Right ventricle myocardium inferior (tissue), 1 donor: ENCODE measurements at regions not wholly inside any gene's neighbourhood (a gene's known extent, or its start where the extent isn't known, plus 50 kb on each side); places are given as distances from the start of the nearest gene placed in this dataset.
A peak's percentile ranks its signal among the peaks of the same experiment; 100 is the strongest.
"Not testable (repeated sequence)": the region's sequence is repeated elsewhere in the genome, so short reads cannot be mapped to it uniquely, and the experiment has no call there.

Source experiments
- ATAC-seq: fragments of 200-7000 bp; cut with Tn5 transposase; one replicate; pipeline ENCODE4 v1.9.1; 2020; ENCODE audit warnings: mild to moderate bottlenecking, moderate library complexity
- DNase-seq: peaks from one replicate; pipeline ENCODE4 v3.0.0; 2021; ENCODE audit errors: missing footprints
- intact Hi-C: fragments of 100-400 bp; cut with DNase I; formaldehyde crosslinking; loops from one replicate; pipeline ENCODE4 v1.11.0; 2022
- donor health status: DM: no; HTN: yes; CAD: no; lungs with severe emphysema.

DNA sequence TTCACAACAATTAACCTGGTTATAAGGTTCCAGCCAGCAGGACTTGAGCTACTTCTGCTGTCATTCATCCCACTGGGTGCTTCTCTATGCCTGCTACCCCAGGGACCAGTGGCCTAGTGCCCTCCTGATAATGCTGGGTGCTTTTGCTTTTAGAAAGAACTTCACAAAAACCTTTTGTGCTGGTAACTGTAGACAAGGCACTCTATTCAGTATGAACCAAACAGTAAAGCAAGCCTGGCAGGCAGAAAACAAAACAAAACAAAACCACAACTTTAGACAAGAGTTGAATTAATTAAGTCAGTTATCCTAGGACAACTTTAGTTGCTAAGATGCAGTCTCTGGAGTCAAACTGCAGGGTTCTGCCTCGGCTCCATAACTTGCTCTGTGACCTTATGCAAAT is 61.9 kb upstream of the ADGRL2 start:
- ATAC-seq (no peak), DNase-seq (no peak)
- intact Hi-C loops = no loop called here

DNA sequence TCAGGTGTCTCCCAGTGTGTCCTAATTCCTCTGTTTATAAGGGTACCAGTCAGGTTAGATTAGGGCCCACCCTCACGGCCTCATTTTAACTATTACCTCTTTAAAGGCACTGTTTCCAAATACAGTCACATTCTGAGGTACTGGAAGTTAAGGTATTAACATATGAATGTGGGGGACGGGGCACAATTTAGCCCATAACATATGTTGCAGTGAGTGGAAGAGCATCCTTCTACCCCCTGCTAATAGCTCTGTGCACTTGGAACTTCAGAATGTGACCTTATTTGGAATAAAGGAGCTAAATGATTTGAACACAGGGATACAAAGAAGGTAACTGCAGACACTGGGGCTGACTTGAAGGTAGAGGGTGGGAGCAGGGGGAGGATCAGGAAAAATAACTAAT is 67.3 kb upstream of the ADGRL2 start:
- intact Hi-C loops = no loop called here
- DNase-seq (no peak), ATAC-seq (no peak)

DNA sequence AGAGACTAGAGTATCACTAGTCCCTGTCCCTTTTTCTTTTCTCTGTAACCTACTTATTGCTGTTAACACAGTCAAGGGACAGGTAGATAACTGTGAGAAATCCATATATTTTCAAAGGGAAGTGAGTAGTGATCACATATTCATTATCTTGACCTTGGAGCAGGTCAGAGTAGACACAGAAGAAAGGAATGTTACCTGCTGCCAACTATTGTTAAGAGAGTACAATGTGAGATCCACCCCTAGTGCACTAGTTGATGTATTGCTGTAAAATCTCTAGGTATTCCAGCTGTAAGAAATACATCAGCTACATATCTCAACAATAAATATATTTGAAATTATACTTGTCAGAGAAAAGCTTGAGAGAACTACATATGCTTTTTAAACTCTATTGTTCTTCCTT is 68.7 kb upstream of the ADGRL2 start:
- intact Hi-C loops = no loop called here
- ATAC-seq = no peak
- DNase-seq = no peak

DNA sequence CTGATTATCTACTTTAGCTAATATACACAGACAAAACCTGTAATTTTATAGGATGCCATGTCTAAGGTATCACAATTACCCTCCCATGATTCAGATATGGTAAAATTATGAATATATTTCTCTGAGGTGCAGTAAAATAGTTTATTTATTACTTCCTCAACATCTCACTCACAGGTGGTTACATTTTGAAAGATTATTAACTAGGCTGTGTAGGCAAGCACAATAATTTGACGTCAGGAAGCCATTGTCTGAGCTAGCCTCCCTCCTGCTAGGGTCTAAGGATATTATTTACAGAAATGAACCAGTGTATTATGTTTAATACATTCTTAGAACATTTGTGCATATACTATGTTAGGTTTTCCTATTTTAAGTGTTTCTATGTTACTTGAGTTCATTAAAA is 69.9 kb upstream of the ADGRL2 start:
- no peak for ATAC-seq
- intact Hi-C loops = no loop called here
- no peak for DNase-seq

DNA sequence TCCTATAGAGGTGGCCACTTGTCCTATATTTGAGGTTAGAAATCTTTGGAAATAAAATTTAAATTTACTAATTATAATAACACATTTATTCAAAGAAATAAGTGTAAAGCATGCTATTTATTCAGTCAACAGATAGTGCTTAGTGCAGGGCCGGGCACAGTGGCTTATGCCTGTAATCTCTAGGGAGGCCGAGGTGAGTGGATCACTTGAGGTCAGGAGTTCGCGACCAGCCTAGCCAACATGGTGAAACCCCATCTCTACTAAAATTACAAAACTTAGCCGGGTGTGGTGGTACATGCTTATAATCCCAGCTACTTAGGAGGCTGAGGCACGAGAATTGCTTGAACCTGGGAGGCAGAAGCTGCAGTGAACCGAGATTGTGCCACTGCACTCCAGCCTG is 70.4 kb upstream of the ADGRL2 start:
- ATAC-seq, DNase-seq, intact Hi-C loops: not testable (repeated sequence)

DNA sequence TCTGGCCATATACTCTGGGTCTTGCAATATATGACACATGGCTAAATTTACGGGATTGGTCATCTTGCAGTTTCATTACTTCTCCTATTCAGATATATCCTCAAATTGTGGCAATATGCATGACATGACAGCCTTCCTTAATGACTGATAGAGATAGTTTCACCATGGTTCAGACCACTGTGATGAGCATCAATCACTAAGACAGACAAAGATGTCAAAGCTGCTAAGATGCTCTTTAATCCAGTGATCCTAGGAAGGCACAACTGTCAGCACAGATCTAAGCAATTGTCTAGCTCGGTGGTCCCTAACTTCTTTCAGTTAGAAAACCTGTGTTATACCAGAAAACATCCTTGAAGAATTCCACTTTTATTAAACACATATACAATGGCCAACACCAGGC is 70.9 kb upstream of the ADGRL2 start:
- intact Hi-C loops = no loop called here
- ATAC-seq (no peak), DNase-seq (no peak)

DNA sequence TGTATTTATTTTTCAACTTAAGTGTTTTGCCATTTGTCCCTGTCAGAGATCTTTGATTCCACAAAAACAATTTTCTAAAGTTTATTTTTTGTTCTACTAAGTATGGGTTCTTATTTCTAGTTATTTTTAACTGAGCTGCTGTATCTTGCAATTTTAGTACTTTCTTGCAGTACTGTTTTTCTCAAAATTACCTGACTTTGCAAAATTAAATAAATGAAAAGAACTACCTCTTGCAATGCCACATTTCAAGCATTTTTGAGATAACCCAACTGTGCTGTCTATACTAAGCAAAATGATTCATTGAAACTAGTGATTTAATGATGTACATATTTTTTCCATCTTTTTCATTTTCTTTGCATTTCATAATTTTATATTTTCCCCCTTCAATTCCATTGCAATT is 71.5 kb upstream of the ADGRL2 start:
- ATAC-seq (no peak), DNase-seq (no peak)
- intact Hi-C loops = no loop called here

DNA sequence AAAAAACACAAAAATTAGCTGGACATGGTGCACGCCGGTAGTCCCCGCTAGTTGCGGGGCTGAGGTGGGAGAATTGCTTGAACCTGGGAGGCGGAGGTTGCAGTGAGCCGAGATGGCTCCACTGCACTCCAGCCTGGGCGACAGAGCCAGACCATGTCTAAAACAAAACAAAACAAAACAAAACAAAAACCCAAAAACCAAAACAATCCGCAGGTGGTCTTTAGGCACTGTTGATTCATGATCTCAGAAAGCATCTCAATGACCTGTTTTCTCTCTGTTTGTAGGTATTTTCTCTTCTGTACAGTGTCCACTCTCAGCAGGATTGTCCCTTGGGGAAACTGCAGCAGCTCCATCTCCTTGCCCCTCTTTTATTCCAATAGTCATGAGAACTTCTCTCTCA is 74.9 kb upstream of the ADGRL2 start:
- DNase-seq = no peak
- intact Hi-C loops = no loop called here
- ATAC-seq = no peak

DNA sequence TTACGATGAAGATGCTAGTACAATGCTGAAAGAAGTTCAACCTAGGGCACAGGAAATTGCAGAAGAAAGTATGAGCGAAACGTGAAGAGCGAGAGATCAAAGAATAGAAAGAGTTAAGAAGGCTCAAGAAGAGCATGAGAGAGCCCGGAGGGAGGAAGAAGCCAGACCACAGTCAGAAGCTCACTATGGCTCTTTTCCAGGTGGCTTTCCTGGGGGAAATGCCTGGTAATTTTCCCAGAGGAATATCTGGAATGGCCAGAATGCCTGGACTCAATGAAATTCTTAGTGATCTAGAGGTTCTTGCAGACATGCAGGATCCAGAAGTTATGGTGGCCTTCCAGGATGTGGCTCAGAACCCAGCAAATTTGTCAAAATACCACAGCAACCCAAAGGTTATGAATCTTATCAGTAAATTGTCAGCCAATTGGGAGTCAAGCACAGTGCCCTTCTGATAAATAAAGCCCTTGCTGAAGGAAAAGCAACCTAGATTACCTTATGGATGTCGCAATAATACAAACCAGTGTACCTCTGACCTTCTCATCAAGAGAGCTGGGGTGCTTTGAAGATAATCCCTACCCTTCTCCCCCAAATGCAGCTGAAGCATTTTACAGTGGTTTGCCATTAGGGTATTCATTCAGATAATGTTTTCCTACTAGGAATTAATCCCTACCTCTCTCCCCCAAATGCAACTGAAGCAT is 78.0 kb upstream of the ADGRL2 start:
- DNase-seq, ATAC-seq, intact Hi-C loops: not testable (repeated sequence)

DNA sequence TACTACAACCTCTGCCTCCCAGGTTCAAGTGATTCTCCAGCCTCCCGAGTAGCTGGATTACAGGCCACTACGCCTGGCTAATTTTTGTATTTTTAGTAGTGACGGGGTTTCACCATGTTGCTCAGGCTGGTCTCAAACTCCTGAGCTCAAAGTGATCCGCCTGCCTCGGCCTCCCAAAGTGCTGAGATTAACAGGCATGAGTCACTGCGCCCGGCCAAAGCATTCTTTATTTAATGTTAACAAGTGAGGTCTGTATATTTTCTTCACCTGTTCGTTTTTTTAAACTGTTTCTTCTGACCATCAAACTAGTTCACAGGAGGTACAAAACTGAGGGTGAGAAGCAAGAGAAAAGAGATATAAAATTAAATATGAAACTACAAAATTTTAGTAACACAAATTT is 80.5 kb upstream of the ADGRL2 start:
- intact Hi-C loops, ATAC-seq, DNase-seq: not testable (repeated sequence)

DNA sequence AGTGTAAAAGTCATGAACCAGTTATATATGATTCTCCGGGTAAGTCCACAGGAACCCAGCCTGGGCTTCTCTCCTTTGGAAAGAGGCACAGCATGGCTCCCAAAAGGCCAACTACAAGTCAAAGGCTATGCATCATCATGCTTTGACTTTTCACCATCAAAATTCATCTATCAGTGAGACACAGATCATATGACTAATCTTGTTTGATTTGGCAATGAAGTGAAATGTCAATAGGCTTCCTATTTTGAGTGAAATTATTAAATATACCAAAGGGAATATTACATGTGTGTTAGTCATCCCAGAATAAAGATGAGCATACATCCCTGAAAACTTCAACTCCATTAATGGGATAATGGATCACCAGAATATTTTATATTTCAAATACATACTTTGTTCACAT is 83.5 kb upstream of the ADGRL2 start:
- intact Hi-C loops = no loop called here
- no peak for DNase-seq
- ATAC-seq = no peak

DNA sequence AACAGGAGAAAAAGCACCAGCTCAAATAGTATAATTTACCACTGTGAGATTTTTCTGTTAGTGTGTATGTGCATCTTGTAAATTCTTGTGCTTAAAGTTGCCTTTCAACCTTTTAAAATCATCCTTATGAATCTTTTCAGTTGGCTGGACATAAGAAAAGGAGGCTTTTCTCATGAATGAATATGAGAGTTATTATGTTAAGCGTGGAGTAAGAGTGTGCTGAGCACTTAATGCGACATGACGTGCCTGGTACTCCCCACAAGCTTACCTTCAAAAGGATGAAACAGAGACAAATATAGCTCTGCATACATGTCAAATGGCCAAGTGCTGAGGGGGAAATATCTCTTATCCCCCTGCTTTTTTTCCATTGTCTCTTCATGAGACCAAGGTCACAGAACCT is 85.3 kb upstream of the ADGRL2 start:
- no peak for ATAC-seq
- DNase-seq = no peak
- intact Hi-C loops = no loop called here

DNA sequence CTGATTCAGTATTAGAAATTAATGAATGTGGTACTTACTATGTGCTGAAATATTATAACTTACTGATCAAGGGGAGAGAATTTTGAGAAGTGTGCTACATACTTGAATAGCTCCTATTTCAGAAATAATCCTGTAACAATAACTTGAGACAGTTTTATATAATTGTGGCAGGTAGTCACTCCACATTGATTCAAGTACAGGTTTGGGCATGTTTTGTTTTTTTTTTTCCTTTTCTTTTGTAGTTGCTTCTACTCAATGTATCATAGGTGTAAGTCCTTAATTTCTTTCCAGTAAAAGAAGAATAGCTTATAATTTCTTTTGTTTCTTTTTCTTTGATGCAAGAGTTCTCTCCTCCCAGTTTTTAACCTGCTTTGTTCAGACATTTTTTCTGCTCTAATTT is 86.1 kb upstream of the ADGRL2 start:
- ATAC-seq (no peak), DNase-seq (no peak)
- intact Hi-C loops = no loop called here

DNA sequence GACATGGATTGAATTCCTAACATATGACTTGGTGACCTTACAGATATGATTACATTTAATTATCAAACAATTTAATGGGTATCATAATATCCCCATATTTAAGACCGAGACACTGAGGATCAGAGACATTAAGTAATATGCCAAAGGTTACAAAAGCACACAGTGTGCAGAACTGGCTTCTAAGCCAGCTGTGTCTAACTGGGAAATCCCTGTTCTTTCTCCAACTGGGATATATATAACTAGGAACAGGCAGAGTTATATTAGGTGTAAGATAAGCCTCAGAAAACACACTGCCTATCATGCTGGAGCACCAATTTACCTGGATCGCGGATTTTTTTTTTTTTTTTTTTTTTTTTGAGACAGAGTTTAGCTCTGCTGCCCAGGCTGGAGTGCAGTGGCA is 88.3 kb upstream of the ADGRL2 start:
- ATAC-seq = peak; percentile 76
- intact Hi-C loops = no loop called here
- no peak for DNase-seq

DNA sequence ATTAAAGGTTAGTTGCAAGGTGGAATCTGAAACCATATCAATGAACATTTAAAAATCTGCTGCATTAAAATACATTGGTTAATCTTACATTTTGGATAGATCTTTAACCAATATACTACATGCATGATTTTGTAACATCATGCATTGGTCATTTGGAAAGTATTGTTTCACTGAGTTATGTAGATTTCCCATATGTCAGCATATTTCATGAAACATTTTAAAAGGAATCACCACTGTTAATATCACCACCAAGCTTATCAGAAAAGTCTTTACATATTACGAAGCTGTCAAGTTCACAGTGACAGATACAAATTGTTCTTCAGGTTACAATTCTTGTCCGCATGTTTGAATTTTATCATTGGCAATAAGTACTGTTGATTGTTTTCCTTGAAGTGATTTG is 89.9 kb upstream of the ADGRL2 start:
- ATAC-seq = no peak
- DNase-seq = no peak
- intact Hi-C loops = no loop called here

DNA sequence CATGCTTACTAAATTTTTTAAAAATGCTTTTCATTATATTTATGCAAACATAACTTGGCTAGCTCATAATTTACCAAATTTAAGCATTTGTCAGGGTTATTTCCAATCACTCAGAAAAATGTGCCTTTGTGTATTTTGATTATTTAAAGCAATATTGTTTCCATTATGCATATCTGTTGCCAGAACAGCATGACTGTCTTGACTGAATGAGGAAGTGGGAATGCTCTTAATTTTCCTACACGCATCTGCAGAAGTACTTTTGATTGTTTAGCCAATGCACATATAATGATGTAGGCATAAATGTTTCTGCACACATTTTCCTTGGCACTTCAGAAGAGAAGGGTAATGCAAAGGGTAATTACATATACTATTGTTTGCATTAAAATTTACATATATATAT is 92.5 kb upstream of the ADGRL2 start:
- DNase-seq (no peak), ATAC-seq (no peak)
- intact Hi-C loops = no loop called here

DNA sequence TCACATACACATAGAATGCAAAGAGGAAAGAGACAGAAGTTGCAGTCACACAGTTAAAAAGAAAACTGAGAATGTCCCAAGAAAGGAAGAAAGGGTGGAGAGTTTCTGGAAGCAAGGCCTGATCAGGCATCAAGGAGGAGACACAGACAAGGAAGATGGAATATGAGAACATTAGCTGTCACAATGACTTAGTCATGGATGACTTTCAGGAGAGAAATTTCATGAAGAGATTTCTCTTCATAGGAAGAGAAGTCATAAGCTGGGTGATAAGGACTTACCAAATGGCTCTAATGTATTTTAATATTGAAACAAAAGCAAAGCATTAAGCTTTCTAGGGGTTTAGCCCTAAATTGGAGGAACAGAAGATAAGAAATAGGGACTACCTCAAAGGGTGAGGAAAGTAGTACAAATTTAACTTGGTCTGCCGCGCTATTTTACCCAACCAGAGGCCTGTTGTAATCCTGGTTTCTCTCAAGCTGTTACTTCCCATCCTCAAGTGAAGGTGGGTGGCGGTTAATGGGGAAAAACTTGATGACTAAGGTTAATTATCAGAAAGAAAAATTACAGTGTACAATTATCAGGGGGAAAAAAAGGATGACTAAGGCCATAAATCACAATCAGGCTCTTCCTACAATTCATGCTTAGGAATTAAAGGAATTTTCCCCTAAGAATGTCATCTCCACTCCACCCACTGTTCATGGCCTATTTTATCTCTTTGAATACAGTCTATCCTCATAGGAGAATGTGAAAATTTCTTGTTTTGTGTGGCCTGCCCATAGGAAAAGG is 93.9 kb upstream of the ADGRL2 start:
- ATAC-seq (no peak), DNase-seq (no peak)
- intact Hi-C loops = no loop called here

DNA sequence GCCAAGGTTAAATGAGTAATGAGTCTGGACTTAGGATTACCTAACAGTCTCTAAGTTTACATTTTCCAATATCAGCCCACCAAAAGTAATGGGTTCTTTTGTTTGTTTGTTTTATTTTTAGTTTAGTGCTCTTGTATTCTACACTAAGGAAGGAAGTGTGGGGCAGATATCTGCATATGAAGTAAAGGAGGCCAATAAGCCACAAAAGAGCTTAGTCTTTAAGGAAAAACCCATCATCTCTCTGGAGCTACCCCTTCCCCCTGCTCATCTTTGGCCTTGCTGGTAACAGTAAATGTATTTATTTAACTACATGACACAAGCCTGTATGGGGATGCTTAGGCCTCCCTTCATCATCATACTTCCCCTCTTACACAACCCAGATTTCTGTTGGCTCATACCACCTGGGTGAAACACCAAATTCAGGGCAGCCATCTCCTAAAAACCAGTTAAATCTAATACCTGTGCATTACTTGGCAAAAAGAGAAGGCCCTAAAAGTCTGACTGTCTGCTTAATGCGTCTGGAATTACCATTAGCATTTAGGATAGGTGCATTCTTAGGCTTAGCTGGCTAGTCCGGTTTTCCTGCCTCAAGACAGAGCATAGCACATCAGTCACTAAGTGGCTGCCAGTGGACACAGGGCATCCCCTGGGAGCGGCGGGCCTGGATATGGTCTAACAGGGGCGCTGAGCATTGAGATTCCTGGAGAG is 96.8 kb upstream of the ADGRL2 start:
- intact Hi-C loops = no loop called here
- DNase-seq (no peak), ATAC-seq (no peak)

DNA sequence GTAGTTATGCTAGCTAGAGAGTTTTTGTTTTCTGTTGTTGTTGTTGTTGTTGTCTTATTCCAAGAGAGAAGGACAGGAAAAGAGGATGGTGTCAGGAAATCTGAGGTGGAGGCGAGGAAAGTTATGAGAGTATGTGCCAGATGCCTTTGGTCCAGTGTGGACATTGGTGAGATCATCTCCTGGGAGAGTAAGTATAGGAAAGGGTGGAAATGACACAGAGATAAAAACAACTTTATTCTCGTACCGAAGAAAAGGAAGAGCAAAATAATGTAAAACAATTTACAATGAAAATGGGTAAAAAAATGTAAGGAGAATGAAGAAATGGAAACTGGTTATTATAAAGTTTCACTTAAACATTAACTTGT is 97.4 kb upstream of the ADGRL2 start:
- DNase-seq = no peak
- no peak for ATAC-seq
- intact Hi-C loops = no loop called here

DNA sequence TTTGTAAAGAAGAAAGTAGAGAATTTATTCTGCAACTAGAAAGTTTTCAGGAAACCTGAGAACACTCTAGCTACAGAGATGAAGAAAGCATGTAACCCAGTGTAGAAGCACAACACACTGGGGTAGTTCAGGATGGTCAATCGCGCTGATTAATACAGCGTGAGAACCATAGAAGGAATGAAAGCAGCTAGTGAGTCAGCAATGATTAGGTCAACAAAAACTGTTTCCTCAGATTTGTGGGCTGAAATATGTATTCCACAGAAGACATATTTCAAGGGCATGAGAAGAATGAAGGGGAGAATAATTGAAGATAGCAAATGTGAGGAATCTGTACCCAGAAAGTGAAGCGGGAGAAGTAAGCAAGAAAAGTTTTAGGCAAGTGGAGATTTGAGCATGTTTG is 97.8 kb upstream of the ADGRL2 start:
- DNase-seq (no peak), ATAC-seq (no peak)
- intact Hi-C loops = no loop called here
